GM10847 (cell line): ENCODE measurements at regions not wholly inside any gene's neighbourhood (a gene's known extent, or its start where the extent isn't known, plus 50 kb on each side); places are given as distances from the start of the nearest gene placed in this dataset.

Experiments
- POLR2A ChIP-seq: IDR thresholded peaks from 2 replicates; pipeline ENCODE4 v1.6.1; 2011; ENCODE audit not compliant: insufficient read length; ENCODE audit errors: extremely low read depth

DNA sequence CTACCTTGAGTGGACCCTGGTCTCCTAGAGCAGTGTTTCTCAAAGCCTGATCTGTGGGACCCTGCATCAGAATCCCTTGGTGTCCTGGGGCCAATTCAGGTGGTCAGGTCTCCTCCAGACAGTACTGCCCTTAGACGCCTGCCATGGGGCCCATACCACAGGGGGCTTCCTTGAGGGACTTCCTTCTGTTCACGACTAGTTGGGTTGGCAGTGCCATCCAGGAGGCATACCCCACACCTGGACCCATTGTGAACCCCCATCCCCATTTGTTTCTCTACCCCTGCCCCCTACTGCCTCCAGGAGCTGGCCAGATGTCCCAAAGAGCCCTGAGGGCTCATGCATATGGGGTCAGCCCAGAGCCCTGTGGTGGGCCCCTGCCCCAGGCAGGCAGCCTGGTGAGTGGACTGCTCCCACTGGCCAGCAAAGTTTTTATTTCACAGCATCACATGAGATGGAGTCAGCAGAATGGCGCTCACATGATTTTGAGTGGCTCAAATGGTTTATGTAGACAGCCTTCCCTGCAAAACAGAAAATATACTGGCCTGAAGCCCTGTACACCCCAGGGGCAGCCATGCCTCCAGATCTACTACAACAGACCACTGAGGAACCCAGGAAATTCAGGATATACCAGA is 259.9 kb upstream of the ZMIZ1 start:
- no peak for TF ChIP-seq POLR2A

DNA sequence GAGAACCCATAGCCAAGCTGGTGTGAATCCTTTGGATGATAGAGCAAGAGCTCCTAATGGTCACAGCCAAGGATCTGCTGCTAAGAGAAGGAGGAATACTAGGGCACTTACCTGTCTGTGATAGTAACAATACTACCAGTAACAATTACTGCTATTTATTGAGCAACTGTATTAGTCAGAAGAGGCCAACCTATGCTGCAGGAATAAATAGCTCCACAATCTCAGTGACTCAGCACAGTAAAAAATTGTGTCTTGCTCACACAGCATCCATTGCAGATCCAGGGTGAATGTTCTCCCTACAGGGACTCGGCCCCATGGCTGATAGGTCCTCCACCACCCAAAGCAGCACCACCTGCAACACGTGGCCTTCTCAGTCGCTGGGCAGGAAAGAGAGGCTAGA is 257.6 kb upstream of the ZMIZ1 start:
- TF ChIP-seq POLR2A: no peak

DNA sequence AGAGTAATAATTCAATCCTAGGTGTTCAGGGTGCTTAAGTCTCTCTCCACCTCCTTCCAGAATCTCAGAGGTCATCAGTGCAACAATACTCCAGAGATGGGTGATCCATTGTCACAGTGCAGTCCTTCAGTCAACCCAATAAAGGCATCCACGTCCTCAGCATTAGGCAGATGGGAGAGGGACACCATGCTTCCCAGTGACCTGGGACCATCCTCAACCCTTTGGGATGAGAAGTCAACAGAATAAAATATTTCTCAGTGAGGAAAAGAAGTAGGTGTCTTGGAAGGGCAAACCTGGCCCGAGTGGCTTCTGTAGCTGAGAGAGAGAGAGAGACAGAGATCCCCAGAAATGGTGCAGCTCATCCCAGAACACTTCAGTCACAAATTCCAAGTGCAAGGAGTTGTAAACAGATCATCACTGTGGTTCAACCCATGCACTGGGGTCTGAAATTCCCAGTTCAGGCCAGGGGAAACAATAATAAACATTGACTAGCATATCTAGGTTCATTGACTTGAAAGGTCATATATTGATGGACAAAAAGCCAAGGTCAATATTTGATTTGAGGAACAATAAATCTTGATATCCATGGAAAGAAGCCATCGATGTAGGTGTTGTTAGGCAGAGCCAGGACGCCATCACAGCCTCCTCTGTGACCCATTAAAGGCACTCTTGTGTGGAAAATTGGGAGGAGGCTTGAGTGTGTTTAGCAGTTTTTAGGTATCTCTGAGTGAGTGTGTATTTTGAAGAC is 256.0 kb upstream of the ZMIZ1 start:
- no peak for TF ChIP-seq POLR2A

DNA sequence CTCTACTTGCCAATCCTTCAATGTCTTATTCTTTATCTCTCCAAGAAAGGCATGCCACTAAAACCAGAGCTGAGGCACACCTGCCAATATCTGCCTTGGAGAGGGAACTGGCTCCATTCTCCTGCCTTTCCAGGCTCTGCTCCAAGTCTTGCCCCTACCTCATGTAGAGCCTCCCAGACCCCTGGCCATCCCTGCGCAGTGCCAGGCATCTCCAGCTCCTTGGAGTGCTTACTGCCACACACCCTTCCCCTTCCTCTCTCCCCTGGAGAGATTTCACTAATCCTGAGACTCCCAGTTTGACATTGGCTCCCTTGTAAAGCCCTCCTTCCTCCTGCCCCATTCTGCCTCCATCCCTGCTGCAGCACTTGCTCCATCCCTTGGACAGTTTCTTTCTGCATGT is 255.2 kb upstream of the ZMIZ1 start:
- no peak for TF ChIP-seq POLR2A

DNA sequence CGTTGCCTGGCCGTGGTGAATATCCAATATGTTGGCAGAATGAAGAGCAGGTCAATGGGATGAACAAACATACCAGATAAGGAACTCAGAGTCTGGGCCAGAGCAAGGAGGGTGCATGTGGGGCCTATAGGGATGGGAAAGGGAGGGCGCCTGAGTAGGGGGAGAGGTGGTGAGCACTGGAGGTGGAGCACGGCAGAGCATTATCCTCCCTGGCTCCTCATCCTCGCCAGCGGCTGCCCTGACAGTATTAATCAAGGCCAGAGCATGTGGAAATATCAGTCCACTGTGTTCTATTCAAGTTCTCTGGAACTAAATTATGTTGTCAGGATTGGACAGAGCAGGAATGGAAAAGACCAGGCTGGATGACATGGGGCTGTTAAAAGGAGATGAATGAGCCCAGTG is 254.8 kb upstream of the ZMIZ1 start:
- TF ChIP-seq POLR2A: no peak

DNA sequence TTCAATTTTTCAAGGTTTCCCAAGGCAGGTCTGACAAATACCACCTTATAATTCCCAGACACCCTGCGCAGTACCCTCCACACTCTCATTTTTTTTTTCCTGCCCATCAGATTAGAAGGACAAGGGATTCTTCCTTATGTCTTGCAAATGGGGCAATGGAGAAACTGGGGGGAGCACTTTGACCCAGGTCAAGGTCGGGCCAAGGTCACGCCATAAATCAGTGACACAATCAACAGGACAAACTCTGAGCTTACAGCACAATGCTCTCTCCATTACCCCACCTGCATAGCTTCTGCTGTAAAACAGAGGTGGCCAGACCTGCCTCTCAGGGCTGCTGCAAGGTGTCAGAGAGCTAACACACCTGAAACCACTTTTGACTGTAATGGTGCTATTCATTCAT is 254.4 kb upstream of the ZMIZ1 start:
- TF ChIP-seq POLR2A: no peak

DNA sequence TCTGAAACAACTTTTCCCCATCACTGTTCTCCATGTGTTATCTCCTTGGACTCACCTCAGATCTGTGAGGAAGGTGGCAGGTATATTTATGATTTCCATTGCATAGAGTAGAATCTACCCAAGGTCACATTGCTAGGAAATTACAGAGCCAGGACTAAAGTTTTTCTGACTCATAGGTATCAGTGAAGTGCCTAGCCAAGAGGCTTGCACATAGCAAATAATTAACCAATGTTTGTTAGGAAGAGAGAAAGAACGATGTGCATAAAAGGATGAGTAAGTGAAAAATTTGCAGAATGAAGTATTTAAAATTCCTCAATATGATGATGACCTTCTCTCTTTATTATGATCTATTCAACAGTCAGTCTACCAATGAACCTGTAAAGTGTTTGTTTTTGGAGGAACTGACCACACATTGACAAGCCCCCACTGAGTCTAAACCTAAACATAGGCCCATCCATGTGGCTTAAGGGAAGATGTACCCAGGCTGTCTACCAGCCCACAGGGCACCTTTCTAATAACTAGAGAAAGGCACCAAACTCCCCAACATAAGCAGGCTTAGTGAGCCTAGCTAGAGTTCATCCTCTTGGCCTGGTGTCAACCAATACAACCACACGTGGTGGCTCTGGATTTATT is 252.9 kb upstream of the ZMIZ1 start:
- TF ChIP-seq POLR2A: no peak

DNA sequence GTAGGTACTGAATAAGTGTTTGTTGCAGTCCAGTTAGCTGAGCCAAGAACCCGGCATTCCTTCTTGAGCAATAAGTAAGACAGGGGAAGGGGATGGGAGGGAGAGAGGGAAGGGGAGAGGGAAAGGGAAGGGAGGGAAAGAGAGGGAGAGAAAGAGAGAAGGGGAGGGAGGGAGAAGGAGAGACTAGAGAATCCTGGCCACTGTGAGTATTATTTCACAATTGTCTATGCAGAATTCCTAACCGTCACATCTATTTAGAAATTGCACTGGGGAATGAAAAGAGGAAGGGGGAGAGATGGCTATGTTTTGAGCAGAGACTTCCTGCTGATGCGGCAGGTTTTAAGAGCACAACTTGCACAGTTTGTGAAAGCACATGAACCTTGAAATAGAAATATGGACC is 251.4 kb upstream of the ZMIZ1 start:
- TF ChIP-seq POLR2A: no peak

DNA sequence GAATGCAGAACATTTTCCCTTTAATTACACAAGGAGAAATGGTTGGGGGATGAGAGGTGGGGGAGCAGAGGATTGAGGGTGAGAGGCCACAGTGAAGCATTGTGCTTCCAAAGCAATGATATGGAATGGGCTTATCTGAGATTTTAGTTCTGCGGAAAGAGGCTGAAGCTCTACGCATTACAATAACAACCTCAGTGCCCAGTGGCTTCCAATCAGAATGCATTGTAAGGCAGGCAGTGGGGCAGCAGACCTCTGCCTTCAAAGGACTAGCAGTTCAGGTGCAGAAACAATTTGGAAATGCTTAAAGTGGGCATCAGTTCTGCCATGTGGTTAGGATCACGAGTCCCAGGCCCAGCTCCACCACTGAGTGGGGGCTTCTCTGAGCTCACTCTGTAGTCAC is 251.0 kb upstream of the ZMIZ1 start:
- TF ChIP-seq POLR2A: no peak

DNA sequence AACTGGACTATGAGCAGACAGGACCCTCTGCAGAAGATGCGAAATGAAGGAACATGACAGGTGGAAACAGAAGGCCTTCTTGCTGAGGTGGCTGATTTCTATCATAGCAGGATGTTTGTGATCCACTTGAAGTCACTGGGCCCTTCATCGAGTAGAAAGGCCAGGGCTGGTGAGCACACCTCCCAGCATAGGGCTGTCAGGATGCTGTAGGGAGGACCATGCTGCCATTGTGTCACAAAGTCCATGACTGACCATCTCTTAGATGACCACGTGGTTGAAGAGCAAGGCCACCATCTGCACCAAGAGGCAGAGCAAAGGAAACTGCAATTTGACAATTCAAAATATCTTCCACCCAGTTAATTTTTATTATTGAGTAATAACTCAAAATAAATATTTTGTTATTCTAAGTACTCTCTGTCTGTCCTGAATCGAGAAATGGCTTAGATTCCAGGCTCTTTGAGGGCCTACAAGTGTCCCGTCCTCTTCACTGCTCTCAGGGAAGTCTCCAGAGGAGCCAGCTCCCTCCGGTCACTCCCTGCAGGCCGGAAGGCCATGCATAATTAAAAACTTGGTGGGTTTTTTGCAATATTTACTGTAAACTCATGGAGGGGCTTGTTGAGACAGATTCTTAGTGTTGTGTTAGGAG is 249.3 kb upstream of the ZMIZ1 start:
- no peak for TF ChIP-seq POLR2A

DNA sequence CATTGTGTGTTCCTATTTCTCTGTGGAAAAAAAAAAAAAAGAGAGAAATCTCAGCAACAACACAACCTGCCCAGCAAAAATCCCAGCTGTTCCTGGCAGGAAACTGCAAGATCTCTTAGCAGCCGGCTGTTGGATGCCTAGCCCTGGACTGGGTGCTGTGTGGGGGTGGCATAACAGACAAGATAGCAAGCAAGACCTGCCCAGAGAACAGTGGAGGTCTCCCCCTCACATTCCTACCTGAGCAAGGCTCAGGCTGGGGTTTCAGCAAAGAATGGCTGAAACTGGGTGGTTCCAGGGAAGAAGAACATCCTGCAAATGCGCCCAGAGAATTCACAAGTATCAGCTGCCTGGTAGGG is 248.8 kb upstream of the ZMIZ1 start:
- TF ChIP-seq POLR2A: no peak

DNA sequence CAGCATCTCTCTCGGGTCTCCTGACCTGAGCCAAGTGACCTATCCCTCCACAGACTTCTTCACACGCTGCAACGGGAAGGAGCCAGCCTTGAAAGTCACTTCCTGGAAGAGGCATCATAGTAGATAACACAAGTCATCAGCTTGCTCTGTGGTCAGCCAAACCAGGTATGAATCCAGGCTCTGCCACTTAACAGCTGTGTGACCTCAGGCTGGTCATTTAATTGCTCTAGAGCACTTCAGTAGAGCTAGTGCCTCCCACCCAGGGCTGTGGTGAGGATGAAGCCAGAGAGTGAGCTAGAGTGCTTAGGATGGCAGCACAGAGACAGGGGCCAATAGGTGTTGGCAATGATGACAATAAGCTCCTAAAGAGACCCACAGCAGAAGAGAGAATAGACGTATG is 247.7 kb upstream of the ZMIZ1 start:
- TF ChIP-seq POLR2A: no peak

DNA sequence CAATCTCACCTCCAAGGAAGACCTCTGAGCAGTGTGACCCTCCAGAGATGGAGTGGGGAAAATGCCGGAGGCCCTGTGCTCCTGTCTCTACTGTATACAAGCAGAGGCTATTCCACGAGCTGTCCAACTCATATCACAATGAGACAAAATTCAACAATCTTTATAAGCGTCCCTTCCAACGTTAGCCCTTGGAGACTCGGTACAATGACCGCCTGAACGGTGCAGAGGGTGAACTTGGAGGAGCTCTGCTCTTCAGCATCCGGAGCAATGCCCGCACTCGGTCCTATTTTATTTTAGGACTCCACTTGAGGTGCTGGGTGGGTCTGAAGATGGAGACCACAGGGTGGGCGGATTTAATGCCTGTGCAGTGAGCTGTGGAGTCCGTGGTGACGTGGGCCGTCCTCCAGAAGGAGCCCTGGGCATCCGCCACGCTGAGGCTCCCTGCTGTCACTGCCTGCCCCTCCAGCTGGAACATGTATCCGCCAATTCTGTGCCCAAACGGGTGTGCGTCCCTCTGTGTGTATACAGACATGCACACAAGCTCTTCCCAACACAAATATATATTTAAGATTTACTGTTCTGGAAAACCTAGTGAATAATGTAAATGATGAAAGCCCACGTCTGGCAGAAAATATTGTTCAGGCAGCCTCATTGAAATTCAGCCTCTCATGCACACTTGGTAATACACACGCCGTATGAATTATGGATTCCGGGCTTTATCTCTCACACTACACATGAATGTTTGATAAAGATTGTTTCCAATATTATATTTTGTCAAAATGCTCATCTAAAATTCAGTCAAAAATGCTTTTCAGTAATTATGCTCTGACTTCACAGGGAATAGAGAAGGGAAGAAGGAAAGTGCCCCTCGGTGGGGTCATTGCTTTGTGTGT is 239.9 kb upstream of the ZMIZ1 start:
- no peak for TF ChIP-seq POLR2A

DNA sequence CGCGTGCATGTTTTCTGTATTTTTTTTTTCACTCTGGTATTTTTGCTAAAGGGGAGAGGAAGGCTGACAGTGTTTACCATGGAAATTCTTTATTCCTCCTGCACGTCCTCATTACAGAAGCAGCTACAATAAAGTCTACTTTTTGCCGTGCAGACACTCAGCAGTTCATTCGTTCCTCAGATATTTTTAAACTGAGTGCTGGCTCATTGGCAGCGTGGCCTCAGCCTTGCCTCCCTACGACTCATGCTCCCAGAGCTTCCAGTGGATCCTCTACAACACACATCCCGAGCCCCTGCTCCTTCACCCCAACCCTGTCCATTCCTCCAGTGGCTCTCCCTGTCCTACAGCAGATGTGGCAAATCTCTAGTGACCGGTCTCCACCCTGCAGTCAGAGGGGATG is 239.2 kb upstream of the ZMIZ1 start:
- TF ChIP-seq POLR2A: no peak

DNA sequence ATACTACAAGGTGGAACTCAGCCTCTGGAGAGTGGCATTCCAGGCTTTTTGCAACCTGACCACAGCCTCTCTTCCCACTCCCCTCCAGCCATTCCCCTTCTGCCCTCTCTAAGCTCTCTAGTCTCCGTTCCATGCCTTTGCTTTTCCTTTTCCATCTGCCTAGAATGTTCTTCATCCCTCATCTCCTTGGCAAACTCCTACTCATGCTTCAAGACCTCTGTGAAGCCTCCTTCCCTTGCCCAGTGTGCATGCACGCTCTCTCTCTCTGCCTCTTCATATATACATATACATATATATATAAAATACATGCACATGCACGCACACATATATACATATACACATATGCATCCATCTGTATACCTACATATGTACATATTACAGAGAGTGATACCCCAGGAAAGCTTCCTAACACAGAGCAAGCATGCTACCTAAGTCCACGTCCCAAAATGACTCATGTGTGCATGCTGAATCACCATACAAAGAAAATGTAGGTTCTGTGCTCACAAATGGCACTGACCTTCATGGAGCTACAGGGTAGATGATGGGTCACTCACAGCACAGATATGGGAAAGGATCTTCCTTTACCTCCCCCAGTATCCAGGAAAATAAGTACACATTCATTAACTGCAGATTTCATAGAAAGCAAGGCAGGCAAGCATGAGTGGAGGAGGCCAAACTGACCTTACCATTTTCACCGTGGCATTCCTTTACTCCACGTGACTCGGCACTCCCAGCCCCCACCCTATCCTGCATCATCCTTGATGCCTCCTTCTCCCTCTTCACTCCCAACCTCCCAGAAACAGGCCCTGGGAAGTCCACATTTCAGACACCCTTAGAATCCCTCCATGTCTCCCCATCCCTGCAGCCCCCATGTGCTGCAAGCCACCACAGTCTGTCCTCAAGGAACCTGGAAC is 238.4 kb upstream of the ZMIZ1 start:
- TF ChIP-seq POLR2A: no peak

DNA sequence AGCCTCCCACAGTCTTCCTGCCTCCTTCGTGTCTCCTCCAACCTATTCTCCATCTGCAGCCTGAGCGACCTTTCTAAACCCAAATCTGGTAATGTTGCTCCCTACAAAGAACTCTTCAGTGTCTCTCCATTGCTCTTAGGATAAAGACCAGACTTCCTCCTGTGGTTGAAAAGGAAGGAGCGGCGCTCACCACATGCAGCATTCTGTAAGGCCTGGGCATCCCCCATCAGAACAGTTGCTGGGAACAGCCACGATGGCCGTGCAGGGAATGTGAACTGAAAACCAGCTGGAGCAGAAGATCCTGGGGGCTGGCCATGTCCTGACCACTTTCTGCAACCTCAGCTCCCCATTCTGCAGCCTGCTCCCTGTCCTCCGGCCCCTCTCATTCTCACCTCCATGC is 237.8 kb upstream of the ZMIZ1 start:
- TF ChIP-seq POLR2A: no peak
